NCI-H1417 treated with DMSO at 0.1 percent for 48 hours (cell line): ENCODE measurements at regions not wholly inside any gene's neighbourhood (a gene's known extent, or its start where the extent isn't known, plus 50 kb on each side); places are given as distances from the start of the nearest gene placed in this dataset.
"Not testable (repeated sequence)": the region's sequence is repeated elsewhere in the genome, so short reads cannot be mapped to it uniquely, and the experiment has no call there.

Source experiments
- DNase-seq: peaks from one replicate; lab custom pipeline; 2025; lab: John Stamatoyannopoulos, UW

DNA sequence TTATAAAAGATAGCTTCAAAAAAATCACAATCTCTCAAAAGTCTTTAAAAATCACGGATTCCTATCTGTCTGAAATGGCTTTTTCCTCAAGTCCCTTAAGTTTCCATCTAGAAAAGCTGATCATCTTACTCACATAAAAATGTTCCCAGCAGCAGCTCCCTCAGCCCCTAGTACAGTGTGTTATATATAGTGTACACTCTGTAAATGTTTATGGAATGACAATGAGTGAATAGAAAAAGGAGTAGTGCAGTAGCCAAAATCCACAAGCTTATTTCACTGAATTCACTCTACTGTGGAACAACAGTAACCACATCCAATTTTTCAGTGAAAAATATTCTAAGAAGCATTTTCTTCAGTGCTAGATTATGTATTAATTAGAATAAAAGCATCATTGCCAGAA is 609.4 kb downstream of the DTWD2 start:
- DNase-seq: no peak

DNA sequence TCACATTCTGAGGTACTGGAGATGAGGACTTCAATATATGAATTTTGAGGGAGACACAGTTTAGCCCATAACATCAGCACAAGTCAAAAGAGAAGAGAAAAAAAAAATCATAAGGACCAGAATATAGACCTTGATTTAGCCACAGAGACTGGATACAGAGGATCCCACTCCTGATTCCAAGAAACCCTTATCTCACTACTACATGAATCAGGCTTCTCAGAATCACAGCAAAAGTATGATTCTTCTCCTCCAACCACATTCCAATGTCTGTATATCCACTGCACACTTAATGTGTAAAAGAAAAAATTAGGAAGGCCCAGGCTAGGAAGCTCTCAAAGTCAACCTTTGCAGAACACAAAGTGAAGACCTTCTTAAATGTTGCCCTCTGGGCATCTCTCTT is 610.9 kb downstream of the DTWD2 start:
- no peak for DNase-seq

DNA sequence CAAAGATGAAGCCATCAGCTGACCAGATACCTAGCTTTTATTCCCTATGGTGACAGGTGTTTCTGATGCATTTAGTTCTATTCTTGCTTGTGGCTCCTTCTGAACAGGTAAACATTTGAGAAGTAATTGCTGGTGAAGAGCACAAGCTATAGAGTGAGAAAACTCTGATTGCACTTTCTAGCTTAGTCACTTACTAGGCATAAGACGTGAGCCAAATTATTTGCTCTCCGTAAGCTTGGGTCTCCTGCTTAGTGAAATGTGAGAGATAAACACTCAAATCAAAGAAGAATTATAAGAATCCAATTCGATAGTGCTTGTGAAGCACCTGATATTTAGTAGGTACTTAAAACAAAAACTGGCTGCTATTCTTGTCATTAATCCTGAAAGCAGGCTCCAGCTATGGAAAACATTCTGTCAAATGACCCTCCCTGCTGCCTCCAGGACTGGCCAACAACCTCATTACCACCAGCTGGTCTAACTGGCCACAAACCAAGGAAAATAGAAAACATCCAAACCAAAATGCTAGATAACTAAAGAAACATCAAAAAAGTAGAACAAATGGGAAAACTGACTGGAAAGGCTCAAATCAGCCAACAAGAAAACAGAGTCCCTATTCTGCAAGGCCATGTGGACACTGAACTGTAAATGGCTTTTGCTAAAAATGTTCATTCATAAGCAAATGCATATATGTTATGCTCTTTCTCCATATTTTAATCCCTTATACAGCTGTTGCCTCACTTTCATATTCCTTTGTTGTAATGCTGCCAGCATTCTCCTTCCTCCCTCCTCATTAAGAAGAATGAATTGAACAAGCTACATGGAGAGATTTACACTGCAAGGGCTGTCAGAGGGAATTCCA is 616.1 kb downstream of the DTWD2 start:
- no peak for DNase-seq

GRCh38 chr5:118366429-118366828 is 621.9 kb downstream of the DTWD2 start:
- no peak for DNase-seq

DNA sequence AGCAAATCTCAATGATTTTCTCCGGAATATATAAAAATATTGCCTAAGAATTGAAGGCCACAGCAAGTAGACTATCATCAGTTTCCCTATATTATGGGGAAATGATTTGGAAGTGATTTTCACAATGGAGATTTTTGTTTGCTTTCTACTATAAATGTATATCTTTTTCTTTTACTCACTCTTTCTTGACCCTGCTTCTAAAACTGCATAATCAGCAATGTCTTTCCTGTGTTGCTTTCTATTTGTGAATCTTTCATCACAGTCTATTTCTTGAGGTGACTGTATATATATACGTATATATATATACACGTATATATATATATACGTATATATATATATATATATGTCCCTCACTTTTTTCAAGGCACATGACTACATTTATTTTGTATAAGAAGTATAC is 622.6 kb downstream of the DTWD2 start:
- no peak for DNase-seq

GRCh38 chr5:118354797-118355196 is 633.5 kb downstream of the DTWD2 start:
- DNase-seq: no peak

DNA sequence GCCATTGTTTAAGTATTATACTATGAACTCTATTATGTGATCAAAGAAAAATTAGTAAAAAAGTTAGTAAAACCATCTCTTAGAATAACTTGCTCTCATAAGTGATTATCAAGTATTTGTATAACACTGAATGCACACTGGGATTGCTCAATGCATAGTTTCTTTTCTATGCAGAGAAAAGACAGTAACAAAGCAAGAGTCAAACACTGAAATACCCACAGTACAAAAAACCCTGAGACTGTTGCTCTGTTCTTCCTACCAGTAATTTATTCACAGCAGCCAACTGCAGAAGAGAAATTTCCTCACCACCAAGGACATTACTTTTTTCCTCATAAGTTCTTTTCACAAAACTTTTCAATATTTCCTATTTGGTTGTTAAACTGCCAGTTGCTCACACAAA is 634.4 kb downstream of the DTWD2 start:
- no peak for DNase-seq

GRCh38 chr5:118336468-118336867 is 651.9 kb downstream of the DTWD2 start:
- DNase-seq: no peak

DNA sequence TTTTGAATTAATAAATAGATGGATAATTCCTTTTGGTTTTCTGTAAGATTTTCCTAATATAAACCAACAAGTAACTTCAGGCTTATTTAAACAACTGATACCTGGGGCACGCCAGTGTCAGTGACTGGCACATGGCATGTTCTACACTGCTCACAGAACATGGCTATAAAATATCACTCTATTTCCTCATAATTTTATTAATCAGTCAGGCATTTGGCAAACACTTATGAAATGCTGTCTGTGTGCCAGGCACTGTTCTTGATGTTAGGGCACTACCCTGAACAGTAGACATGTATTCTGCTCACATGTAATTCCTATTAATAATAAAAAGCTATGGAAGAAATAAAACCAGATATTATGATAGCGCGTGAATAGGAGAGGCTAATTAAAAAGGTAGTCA is 661.0 kb downstream of the DTWD2 start:
- DNase-seq: no peak

DNA sequence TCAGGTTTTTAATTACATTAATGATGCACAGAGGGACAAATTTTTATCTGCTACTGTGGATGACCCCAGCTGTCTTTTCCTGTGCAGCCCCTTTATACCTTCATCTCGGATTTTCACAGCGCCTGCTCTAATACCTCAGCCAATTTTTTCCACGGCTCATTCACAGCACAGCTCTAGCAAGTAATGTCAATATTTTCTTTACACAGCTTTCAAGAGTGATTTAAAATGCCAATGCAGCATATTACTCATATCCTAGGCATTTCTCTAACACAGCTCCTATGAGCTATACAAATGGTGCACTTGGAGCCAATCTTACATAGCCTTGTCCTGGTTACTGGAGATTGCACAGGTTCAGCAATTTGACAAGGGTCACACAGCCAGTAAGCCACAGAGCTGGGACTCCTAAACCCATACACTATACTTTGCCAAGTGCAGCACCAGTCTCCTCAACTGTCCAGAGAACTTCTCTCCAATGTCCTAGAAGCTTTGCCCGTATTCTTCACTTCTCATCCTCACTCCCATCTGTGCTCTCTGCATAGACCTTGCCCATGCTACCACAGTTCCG is 661.8 kb downstream of the DTWD2 start:
- DNase-seq: no peak

GRCh38 chr5:118325931-118326330 is 662.4 kb downstream of the DTWD2 start:
- DNase-seq: no peak

DNA sequence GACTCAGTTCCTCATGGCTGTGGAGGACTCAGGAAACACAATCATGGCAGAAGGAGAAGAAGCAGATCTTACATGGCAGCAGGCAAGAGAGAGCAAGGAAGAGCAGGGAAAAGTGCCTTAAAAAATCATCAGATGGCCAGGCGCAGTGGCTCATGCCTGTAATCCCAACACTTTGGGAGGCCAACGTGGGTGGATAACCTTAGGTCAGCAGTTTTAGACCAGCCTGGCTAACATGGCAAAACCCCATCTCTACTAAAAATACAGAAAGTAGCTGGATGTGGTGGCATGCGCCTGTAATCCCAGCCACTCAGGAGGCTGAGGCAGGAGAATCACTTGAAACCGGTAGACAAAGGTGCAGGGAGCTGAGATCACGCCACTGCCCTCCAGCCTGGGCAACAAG is 664.6 kb downstream of the DTWD2 start:
- DNase-seq: not testable (repeated sequence)

GRCh38 chr5:118321081-118321480 is 667.3 kb downstream of the DTWD2 start:
- DNase-seq: no peak

GRCh38 chr5:118320121-118320520 is 668.2 kb downstream of the DTWD2 start:
- no peak for DNase-seq

- no peak for DNase-seq
Observed at GRCh38 chr5:118314931-118315330, 673.4 kb downstream of the DTWD2 start.

DNA sequence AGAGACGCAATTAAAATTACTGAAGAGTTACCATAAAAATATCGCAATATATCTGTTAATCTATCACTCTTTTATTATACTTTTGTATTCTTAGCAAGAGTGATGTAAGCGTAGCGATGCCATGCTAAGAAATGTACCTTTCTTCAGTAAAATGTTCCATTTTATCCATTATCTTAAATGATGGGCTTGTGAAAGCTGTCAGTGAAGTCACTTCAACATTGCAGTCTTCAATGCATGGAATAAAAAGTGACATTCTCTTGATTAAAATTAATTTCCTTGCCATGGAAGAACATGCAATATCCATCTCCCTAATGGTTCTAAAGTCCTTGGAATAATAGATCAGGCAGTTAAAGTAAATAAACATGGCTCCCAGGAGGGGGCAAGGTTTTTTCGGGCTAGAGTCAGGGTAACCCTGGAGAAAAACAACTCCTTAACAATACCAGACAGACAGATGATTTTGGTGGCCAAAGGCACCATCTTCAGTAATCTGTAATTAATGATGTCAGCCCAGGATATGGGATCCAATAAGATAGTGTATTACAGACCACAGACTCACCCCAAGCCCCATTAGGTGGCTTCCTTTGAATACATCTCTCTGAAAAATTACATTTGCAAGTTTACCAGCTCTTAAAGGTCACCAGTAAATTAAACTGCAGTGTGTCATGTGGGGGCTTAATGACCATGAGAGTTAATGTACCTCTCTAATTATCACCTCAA is 677.1 kb downstream of the DTWD2 start:
- no peak for DNase-seq

DNA sequence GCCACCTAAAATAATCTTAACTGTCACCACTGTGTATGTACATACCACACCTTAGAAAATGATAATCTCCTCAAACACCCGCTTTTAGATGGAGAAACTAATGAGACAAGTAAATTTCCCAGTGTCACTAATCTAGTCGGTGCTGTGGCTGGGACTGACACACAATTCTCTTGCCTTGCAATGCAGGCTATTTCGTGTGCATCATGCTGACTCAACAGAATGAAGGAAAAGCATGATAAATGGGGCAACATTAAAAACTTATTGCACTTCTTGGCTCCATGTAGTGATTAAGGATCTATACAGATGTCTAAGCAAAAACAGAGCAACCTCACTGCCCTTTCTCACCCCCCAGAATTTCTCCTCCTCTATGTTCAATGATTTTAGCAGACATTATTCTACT is 677.9 kb downstream of the DTWD2 start:
- DNase-seq: no peak

DNA sequence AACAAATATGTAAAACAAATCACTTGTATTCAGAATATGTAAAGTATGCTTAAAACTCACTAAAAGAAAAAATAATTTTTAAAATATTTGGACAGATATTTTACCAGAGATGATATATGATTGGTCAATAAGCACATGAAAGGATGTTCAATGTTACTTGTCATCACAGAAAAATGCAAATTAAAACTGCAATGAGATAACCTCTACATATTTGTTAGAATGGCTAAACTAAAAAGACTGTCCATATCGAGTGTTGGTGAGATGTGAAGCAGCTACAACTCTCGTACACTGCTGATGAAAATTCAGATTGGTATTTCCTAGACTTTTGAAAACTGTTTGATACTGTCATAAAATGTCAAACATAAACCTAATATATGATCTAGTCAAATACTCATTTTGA is 685.1 kb downstream of the DTWD2 start:
- no peak for DNase-seq

GRCh38 chr5:118302786-118303185 is 685.6 kb downstream of the DTWD2 start:
- no peak for DNase-seq

DNA sequence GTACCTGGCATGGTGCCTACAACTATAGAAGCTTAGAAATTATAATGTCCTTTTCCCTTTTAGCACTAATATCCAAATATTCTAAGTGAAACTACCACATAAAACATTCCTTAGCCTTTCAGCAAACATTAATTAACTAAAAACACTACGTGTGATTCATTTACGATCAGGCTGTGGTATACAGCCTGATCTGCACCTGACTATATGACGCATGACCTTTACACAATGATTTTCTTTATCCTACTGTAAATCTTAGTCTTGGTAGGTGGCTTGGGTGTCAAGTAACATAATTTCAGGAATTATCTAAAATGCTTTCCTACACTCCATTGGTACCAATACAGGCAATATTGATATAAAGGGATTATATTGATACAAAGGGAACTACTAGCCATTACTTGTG is 686.7 kb downstream of the DTWD2 start:
- DNase-seq: no peak

DNA sequence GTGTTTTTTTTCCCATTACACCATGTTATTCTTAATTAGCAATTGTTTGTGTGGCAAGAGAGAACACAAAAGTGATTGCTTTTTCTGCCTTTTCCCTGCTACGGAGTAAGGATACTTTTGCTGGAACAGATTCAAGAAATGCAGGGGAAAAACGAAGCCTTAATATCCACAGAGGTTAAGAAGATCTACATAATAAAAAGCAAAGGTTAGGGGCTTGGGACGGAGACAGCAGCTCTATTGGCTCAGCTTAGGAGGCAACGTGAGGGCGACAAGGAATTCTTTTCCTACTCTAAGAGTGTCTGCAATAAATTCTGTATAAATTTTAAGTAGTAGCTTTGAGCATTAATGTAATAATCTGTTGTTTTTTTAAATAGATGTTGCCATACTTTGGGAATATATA is 693.3 kb downstream of the DTWD2 start:
- DNase-seq: no peak

- DNase-seq: no peak
Observed at GRCh38 chr5:118293378-118293777, 695.0 kb downstream of the DTWD2 start.

DNA sequence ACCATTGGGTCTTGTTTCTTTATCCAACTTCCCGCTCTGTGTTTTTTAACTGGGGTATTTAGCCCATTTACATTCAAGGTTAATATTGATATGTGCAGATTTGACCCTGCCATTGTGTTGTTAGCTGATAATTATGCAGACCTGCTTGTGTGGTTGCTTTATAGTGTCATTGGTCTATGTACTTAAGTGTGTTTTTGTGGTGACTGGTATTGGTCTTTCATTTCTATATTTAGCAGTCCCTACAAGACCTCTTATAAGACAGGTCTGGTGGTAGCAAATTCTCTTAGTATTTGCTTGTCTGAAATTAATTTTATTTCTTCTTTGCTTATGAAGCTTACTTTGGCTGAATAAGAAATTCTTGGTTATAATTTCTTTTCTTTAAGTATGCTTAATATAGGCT is 698.1 kb downstream of the DTWD2 start:
- no peak for DNase-seq
